ENCODE measurements at regions not wholly inside any gene's neighbourhood (a gene's known extent, or its start where the extent isn't known, plus 50 kb on each side); places are given as distances from the start of the nearest gene placed in this dataset.

DNA sequence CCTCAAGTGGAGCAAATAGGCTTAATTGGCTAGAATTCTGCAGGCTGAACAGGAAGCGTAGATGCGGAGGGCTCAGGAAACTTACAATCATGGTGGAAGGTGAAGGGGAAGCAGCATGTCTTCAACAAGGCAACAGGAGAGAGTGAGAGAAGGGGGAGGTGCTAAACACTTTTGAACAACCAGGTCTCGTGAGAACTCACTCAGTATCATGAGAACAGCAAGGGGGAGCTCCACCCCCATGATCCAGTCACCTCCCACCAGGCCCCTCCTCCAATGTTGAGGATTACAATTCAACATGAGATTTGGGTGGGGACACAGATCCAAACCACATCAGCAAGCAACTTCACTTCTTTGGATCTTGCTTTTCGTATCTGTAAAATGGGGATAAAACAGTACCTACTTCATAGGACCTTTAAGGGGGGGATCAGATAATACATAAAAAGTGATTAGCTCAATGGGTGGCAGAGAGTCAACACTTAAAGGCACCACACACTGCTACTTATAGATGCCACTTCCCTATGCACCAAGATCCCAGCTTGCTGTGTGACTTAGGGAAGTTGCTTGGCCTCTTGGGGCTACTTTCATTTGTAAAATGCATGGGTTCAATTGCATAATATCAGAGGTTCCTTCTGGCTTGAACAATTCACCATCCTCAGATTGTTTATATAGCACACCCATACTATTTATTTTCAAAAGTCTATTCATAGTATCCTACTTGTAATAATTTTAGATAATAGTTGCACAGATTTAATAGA, 184.8 kb upstream of the RPH3A start:
- H3K9me2 ChIP-seq (ENCODE audit: insufficient read depth, low read length), result no peaks in the 10 kb centered on the region
- POLR2A ChIA-PET, result no interaction called here
- H3K79me2 ChIP-seq (ENCODE audit: insufficient read depth, low read depth, low read length), result no peaks in the 10 kb centered on the region
- H4K20me1 ChIP-seq (ENCODE audit: insufficient read depth, low read length), result no peaks in the 10 kb centered on the region
- no TSS peak for BruUV-seq (replicated peaks)
- intact Hi-C loops (cut with micrococcal nuclease; ENCODE audit: unreplicated experiment), result no loop called here
- H3K4me1 ChIP-seq (ENCODE audit: insufficient read depth, low read length, poor library complexity, severe bottlenecking), result no peaks in the 10 kb centered on the region
- no peaks in the 10 kb centered on the region for H3K9me3 ChIP-seq (ENCODE audit: low read length)
- no peaks in the 10 kb centered on the region for H3K36me3 ChIP-seq (ENCODE audit: insufficient read depth, low read length)
- DNase-seq (ENCODE audit: low spot score), result peak; percentile 5
- H3K4me2 ChIP-seq (ENCODE audit: low read length), result no peak overlapping the region
- H2AFZ ChIP-seq (ENCODE audit: low read length), result no peak overlapping the region
- H3K4me3 ChIP-seq (ENCODE audit: low read depth, low read length, poor library complexity, severe bottlenecking), result no peak overlapping the region
- no peak for TF ChIP-seq CTCF (conservative IDR thresholded peaks at IDR 0.05; ENCODE audit: low read length)
- TF ChIP-seq EZH2phosphoT487 (IDR thresholded peaks at IDR 0.05; ENCODE audit: borderline replicate concordance, low read depth, low read length), result no peak
- CTCF ChIA-PET (ENCODE audit: unreplicated experiment), result no interaction called here
- no peak overlapping the region for H3K27ac ChIP-seq (ENCODE audit: low read depth, low read length, poor library complexity, severe bottlenecking)

DNA sequence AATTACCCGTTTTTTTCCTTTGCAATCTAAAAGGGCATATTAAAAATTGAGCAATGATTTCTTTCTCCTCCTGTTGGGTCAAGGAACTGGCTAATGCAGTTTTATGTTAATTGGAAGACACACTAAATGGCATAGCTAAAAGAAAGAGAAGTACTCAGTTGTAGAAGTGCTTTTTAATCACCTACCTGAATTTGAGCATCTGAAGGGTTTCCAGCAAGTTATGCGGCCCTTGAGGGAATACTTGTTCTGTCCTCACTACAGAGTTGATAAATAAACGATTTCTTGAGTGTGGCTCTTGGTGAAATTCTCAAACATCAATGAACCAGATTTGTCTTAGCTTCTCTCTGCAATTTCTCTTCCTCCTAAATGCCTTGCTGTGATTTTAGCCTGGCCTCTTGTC, 184.1 kb upstream of the RPH3A start:
- Histone ChIP-seq H3K27ac (ENCODE audit: low read depth, low read length, poor library complexity, severe bottlenecking) (no peak overlapping the region), H3K36me3 (ENCODE audit: insufficient read depth, low read length) (no peaks in the 10 kb centered on the region), H3K4me2 (ENCODE audit: low read length) (no peak overlapping the region), H3K79me2 (ENCODE audit: insufficient read depth, low read depth, low read length) (no peaks in the 10 kb centered on the region), H2AFZ (ENCODE audit: low read length) (no peak overlapping the region), H3K4me1 (ENCODE audit: insufficient read depth, low read length, poor library complexity, severe bottlenecking) (no peaks in the 10 kb centered on the region), H3K4me3 (ENCODE audit: low read depth, low read length, poor library complexity, severe bottlenecking) (no peak overlapping the region), H4K20me1 (ENCODE audit: insufficient read depth, low read length) (no peaks in the 10 kb centered on the region), H3K9me3 (ENCODE audit: low read length) (no peaks in the 10 kb centered on the region), H3K9me2 (ENCODE audit: insufficient read depth, low read length) (no peaks in the 10 kb centered on the region)
- TF ChIP-seq CTCF (conservative IDR thresholded peaks at IDR 0.05; ENCODE audit: low read length) (no peak), EZH2phosphoT487 (IDR thresholded peaks at IDR 0.05; ENCODE audit: borderline replicate concordance, low read depth, low read length) (no peak)
- no peak for DNase-seq (ENCODE audit: low spot score)
- ChIA-PET CTCF (ENCODE audit: unreplicated experiment) (no interaction called here), POLR2A (no interaction called here)
- no TSS peak for BruUV-seq (replicated peaks)
- intact Hi-C loops (cut with micrococcal nuclease; ENCODE audit: unreplicated experiment), result no loop called here

- Histone ChIP-seq H3K79me2 (ENCODE audit: insufficient read depth, low read depth, low read length) (no peaks in the 10 kb centered on the region), H3K4me1 (ENCODE audit: insufficient read depth, low read length, poor library complexity, severe bottlenecking) (no peaks in the 10 kb centered on the region), H3K9me3 (ENCODE audit: low read length) (no peaks in the 10 kb centered on the region), H3K4me2 (ENCODE audit: low read length) (no peak overlapping the region), H3K4me3 (ENCODE audit: low read depth, low read length, poor library complexity, severe bottlenecking) (no peak overlapping the region), H3K36me3 (ENCODE audit: insufficient read depth, low read length) (no peaks in the 10 kb centered on the region), H3K27ac (ENCODE audit: low read depth, low read length, poor library complexity, severe bottlenecking) (no peak overlapping the region), H3K9me2 (ENCODE audit: insufficient read depth, low read length) (no peaks in the 10 kb centered on the region), H2AFZ (ENCODE audit: low read length) (no peak overlapping the region), H4K20me1 (ENCODE audit: insufficient read depth, low read length) (no peaks in the 10 kb centered on the region)
- no TSS peak for BruUV-seq (replicated peaks)
- ChIA-PET CTCF (ENCODE audit: unreplicated experiment) (no interaction called here), POLR2A (no interaction called here)
- DNase-seq (ENCODE audit: low spot score), result no peak
- intact Hi-C loops (cut with micrococcal nuclease; ENCODE audit: unreplicated experiment), result no loop called here
- no peak for TF ChIP-seq EZH2phosphoT487 (IDR thresholded peaks at IDR 0.05; ENCODE audit: borderline replicate concordance, low read depth, low read length)
- no peak for TF ChIP-seq CTCF (conservative IDR thresholded peaks at IDR 0.05; ENCODE audit: low read length)
These were observed 179.6 kb upstream of the RPH3A start for GRCh38 chr12:112611908-112612307.
